ENCODE measurements at regions not wholly inside any gene's neighbourhood (a gene's known extent, or its start where the extent isn't known, plus 50 kb on each side); places are given as distances from the start of the nearest gene placed in this dataset.

DNA sequence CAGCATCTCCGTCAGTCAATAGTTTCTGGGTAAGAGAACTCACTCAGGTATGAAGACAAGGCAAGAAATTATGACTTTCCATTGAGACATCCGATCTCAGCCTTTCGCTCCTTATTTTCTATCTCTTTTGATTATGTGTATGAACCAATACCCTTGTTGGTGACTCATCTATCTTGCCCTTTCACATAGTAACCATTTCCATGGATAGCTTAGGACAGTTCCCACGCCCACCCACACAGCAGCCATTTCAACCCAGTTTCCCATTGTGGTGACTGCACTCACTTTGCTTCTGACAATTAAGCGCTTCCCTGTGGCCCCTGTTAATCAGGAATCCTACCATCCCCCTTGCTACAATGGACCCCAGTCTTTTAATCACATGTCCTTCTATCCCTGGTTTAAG lies 210.6 kb upstream of the ADGRL2 start:
- no peak for DNase-seq (ENCODE audit: low spot score)

DNA sequence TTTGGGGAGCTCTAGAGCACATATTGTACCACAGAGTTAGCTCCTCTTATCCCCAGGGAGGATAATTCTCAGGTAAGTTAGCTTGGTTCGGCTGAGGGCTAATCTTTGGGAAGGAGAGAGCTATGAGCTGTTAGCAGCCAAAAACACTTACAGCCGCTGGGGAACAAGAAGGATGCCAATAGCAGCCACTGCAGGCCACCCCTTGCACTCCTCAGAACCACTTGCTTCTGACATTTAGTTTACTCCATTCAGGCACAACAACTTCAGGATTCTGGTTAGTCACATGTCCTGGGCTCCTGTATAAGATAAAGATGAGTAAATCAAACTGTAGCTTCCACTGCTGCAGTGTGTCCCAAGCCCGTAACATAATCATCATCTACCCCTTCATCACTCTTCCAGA lies 212.6 kb upstream of the ADGRL2 start:
- TF ChIP-seq, protein P1, sequence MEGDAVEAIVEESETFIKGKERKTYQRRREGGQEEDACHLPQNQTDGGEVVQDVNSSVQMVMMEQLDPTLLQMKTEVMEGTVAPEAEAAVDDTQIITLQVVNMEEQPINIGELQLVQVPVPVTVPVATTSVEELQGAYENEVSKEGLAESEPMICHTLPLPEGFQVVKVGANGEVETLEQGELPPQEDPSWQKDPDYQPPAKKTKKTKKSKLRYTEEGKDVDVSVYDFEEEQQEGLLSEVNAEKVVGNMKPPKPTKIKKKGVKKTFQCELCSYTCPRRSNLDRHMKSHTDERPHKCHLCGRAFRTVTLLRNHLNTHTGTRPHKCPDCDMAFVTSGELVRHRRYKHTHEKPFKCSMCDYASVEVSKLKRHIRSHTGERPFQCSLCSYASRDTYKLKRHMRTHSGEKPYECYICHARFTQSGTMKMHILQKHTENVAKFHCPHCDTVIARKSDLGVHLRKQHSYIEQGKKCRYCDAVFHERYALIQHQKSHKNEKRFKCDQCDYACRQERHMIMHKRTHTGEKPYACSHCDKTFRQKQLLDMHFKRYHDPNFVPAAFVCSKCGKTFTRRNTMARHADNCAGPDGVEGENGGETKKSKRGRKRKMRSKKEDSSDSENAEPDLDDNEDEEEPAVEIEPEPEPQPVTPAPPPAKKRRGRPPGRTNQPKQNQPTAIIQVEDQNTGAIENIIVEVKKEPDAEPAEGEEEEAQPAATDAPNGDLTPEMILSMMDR (IDR thresholded peaks at IDR 0.05; ENCODE audit: extremely low read depth, missing control alignments): no peak
- no peak for DNase-seq (ENCODE audit: low spot score)

More for the DNA sequence above, 210.6 kb upstream of the ADGRL2 start:
- TF ChIP-seq, protein P1 (IDR thresholded peaks at IDR 0.05; ENCODE audit: extremely low read depth, missing control alignments): no peak

DNA sequence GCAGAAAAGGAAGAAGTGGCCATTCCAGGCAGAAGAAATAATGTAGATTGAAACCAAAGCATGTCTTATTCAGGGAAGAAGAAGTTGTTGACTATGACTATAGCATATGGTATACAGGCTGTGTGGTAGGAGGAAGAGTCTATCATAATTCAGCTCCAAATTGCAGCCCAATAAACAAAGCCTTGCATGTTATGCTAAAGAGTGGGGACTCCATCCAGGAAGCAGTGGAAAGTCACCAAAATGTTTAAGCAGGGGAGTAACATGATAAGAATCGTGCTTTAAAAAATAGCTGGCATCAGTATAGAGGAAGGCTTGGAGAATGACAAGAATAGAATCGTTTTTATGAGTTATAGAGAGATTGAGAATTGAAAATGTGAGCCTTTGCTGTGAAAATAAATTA lies 213.3 kb upstream of the ADGRL2 start:
- no peak for DNase-seq (ENCODE audit: low spot score)
- TF ChIP-seq, protein P1 (IDR thresholded peaks at IDR 0.05; ENCODE audit: extremely low read depth, missing control alignments): no peak

DNA sequence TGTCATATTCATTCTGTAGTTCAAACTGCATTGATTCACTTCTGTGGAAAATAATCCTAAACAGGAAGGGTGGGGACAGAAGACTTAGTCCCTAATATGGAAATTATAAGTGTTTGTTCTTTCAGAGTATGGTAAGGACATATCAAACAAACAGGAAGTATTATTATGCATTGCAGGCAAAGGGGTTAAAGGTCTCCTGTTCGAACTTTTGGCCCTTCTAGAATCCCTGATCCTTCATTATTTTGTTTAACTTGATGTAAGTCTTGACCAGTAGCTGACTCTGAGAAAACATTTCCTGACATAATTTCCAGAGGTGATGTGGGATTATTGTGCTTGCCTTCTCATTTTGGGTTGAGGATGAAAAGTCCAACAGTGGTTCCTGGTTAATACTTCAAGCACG lies 215.4 kb upstream of the ADGRL2 start:
- no peak for DNase-seq (ENCODE audit: low spot score)
- TF ChIP-seq, protein P1 (IDR thresholded peaks at IDR 0.05; ENCODE audit: extremely low read depth, missing control alignments): no peak

DNA sequence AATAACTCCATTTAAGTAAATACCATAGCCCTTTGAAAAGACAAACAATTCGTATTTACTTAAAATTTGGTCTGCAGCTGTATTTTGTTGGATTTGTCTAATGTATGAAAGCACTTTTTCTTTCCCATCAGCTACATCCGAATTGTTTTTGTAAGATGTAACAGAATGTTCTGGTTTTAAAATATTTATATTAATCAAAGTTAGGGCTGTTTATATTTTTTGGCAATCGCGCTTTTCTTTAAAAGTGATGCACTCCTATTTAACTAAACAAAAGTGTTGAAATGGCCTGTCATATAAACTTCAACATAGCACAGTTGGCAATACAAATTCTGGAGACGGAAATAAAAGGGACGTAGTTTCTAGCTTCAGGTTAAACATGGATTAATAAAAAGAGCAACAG lies 216.3 kb upstream of the ADGRL2 start:
- TF ChIP-seq, protein P1 (IDR thresholded peaks at IDR 0.05; ENCODE audit: extremely low read depth, missing control alignments): no peak
- DNase-seq (ENCODE audit: low spot score): no peak

DNA sequence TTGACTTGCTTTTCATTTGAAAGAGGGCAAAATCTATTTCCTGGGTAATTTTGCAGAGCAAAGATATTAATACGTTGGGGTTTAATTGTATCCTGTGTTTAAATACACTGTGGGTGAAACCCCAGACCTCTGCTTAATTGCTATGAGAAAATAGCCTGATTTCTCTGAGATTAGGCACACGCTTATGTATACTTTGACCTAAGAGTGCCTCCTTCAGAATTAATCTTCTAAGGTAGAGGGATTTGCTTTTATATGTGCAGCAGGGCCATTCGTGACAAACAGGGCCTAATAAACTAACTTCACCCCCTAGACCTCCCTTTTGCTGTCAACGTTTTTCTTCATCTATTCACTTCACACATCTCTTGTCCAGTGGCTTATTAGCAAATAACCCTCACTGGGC lies 216.9 kb upstream of the ADGRL2 start:
- no peak for DNase-seq (ENCODE audit: low spot score)
- TF ChIP-seq, protein P1 (IDR thresholded peaks at IDR 0.05; ENCODE audit: extremely low read depth, missing control alignments): no peak

DNA sequence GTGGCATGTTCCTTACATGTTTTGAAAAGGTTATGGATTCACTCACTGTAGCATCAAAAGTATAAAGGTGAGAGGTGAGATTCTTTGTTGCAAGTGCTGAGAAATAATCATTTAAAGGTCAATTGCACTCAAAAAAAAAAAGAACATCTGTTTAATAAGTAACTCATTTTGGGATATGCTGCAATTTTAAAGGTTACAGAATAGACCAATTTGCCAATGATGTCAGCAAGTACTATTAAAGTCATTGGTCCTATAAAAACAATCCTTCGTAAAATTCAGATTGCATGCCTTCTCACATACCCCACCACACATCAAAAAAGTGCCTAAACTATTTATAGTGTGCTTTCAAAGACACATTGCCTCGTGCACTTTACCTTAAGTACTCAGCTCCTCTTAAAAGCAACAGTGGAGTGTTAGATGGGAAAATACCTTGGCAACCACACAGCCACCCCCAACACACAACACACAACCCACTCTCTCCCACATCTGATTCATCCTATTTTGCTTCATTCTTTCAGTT lies 218.2 kb upstream of the ADGRL2 start:
- no peak for DNase-seq (ENCODE audit: low spot score)
- TF ChIP-seq, protein P1 (IDR thresholded peaks at IDR 0.05; ENCODE audit: extremely low read depth, missing control alignments): no peak
